RWPE2 (cell line): ENCODE measurements at regions not wholly inside any gene's neighbourhood (a gene's known extent, or its start where the extent isn't known, plus 50 kb on each side); places are given as distances from the start of the nearest gene placed in this dataset.

Experiments used
- ATAC-seq: fragments of 200-7000 bp; cut with Tn5 transposase; 3 replicates; pipeline ENCODE4 v1.9.1; 2021; ENCODE audit warnings: low read depth
- DNase-seq: peaks from one replicate; pipeline ENCODE4 v3.0.0-alpha.2; 2020; ENCODE audit warnings: low spot score
- H3K27ac ChIP-seq: fragments of 450-650 bp; 2 replicates; pipeline ENCODE4 v1.5.1; 2017; ENCODE audit warnings: mild to moderate bottlenecking; ENCODE audit not compliant: poor library complexity, severe bottlenecking
- H3K27me3 ChIP-seq: fragments of 250-450 bp; sonication (Bioruptor Pico); 2 replicates; pipeline ENCODE4 v1.5.1; 2021; ENCODE audit warnings: mild to moderate bottlenecking, moderate library complexity; ENCODE audit not compliant: insufficient read depth, poor library complexity, severe bottlenecking
- H3K36me3 ChIP-seq: fragments of 250-450 bp; sonication (Bioruptor Pico); 2 replicates; pipeline ENCODE4 v1.5.1; 2020; ENCODE audit warnings: low read depth, mild to moderate bottlenecking, moderate library complexity
- H3K4me1 ChIP-seq: fragments of 250-450 bp; sonication (Bioruptor Pico); 2 replicates; pipeline ENCODE4 v1.5.1; 2021; ENCODE audit warnings: mild to moderate bottlenecking, moderate library complexity; ENCODE audit not compliant: insufficient read depth, poor library complexity, severe bottlenecking
- H3K4me3 ChIP-seq: fragments of 250-450 bp; sonication (Bioruptor Pico); 2 replicates; pipeline ENCODE4 v1.5.1; 2021; ENCODE audit warnings: mild to moderate bottlenecking, moderate library complexity; ENCODE audit not compliant: severe bottlenecking
- H3K9me3 ChIP-seq: fragments of 250-450 bp; sonication (Bioruptor Pico); 2 replicates; pipeline ENCODE4 v1.5.1; 2021; ENCODE audit warnings: mild to moderate bottlenecking, moderate library complexity; ENCODE audit not compliant: severe bottlenecking
- TF ChIP-seq, protein P1 (sequence below): fragments of 450-650 bp; IDR thresholded peaks from one replicate; pipeline ENCODE4 v1.5.1; 2017; ENCODE audit warnings: mild to moderate bottlenecking, moderate library complexity; ENCODE audit not compliant: poor library complexity, severe bottlenecking

DNA sequence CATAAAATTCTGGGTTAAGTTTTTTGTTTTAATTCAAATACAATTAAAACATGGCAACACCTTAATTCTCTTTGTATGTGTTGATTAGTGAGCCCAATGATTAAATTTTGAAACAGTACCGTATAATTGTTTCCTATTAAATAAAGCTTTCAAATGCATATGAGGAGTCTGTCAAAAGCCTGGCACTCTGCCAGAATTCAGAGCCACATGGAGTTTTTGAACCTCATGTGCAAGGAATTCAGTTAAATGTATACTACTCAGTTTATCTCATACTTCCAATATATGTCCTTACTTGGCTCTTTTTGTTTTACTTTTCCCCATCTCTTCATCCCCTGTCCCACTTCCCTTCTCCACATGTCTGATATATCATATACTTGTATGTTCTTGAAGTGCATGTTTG lies 165.6 kb upstream of the FAM3C start:
- Histone ChIP-seq H3K9me3 (no peaks in the 10 kb centered on the region), H3K4me3 (no peak overlapping the region), H3K27ac (no peak overlapping the region), H3K27me3 (no peaks in the 10 kb centered on the region), H3K36me3 (no peaks in the 10 kb centered on the region), H3K4me1 (no peaks in the 10 kb centered on the region)
- ATAC-seq = no peak
- DNase-seq = no peak
- TF ChIP-seq, protein P1, sequence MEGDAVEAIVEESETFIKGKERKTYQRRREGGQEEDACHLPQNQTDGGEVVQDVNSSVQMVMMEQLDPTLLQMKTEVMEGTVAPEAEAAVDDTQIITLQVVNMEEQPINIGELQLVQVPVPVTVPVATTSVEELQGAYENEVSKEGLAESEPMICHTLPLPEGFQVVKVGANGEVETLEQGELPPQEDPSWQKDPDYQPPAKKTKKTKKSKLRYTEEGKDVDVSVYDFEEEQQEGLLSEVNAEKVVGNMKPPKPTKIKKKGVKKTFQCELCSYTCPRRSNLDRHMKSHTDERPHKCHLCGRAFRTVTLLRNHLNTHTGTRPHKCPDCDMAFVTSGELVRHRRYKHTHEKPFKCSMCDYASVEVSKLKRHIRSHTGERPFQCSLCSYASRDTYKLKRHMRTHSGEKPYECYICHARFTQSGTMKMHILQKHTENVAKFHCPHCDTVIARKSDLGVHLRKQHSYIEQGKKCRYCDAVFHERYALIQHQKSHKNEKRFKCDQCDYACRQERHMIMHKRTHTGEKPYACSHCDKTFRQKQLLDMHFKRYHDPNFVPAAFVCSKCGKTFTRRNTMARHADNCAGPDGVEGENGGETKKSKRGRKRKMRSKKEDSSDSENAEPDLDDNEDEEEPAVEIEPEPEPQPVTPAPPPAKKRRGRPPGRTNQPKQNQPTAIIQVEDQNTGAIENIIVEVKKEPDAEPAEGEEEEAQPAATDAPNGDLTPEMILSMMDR = no peak

DNA sequence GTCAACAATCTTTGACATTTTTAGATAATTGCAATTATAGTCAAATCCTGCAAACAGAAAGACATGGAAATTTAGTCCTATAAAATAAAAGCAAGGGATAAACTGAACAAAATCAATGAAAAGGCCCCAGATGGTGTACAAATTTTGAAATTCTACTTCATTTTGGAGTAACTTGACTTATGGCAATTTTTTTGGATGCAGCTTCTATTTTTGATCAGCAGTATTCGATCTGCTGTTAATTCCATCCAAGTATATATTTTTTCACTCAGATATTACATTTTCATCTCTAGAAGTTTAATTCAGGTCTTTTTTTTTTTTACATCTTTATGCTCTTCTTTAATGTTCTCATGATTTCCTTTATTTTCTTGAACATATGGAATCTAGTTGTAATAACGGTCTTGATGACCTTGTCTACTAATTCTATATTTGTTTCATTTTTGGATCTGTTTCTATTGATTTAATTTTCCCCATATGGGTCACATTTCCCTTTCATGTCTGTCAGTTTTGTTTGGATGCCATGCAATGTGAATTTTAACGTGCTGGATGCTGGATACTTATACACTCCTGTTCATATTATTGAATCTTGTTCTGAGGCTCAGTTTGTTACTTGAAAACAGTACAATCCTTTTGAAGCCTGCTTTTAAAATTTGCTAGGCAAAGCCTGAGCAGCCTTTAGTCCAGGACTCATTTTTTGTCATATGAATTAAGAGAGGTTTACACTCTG lies 164.3 kb upstream of the FAM3C start:
- Histone ChIP-seq H3K27me3 (no peaks in the 10 kb centered on the region), H3K9me3 (no peaks in the 10 kb centered on the region), H3K36me3 (no peaks in the 10 kb centered on the region), H3K27ac (no peak overlapping the region), H3K4me3 (no peak overlapping the region), H3K4me1 (no peaks in the 10 kb centered on the region)
- no peak for DNase-seq
- no peak for ATAC-seq
- TF ChIP-seq, protein P1 = no peak

DNA sequence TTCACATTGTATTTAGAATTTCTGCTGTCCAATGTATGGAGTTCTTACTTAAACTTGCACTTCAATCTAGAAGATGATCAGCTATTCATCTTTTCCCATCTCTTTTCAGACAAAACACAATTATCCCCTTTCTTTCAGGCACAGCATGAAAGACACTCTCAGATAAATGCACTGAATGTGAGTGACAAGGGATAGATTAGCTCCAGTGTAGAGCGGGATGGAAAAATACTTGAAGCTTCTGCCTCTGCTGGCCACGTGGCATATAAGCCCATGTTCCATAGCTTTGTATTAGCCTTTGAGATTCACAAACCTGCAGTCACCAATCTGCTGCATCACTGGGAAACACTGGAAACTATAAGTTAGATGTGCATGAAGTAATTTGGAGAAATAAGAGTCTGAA lies 162.2 kb upstream of the FAM3C start:
- DNase-seq (no peak), ATAC-seq (no peak)
- TF ChIP-seq, protein P1 = no peak

DNA sequence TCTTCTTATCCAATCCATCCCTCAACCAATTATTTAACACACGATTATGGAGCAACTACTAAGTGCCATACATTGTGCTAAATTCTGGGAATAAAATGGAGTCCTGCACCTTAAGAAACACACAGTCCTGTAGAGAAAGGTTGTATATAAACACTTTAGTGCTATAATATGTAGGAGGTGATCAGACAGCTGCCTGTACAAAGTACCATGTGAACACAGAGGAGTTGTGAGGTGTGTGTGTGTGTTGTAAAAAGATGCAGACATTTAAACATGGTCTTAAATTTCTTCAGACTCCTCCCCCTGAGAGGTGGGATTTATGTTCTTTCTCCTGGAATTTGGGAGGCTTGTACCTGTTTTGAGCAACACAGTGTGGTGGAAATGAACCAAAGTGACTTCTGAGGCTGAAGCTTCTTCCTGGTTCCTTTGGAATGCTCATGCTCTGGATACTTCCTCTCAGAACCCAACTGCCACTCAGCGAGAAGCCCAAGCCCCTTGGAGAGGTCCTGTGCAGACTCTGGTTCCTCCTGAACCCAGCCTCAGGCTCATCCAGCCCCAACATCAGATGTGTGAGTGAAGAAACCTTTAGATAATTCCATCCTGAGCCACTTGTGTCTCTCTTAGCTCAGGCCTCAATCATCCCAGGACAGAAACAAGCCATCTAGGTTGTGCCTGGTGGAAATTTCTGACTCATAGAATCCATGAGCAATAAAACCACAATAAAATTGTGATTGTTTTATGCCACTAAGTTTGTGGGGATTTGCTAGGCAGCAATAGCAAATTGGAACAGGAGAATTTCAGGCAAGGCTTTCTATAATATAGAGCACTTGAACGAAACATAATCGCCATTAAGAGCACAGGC lies 161.2 kb upstream of the FAM3C start:
- ATAC-seq (no peak), DNase-seq (no peak)
- no peaks in the 10 kb centered on the region for H3K27me3 ChIP-seq
- no peak overlapping the region for H3K27ac ChIP-seq
- H3K4me3 ChIP-seq = no peak overlapping the region
- H3K36me3 ChIP-seq = no peaks in the 10 kb centered on the region
- no peaks in the 10 kb centered on the region for H3K4me1 ChIP-seq
- TF ChIP-seq, protein P1 = no peak
- no peaks in the 10 kb centered on the region for H3K9me3 ChIP-seq

More for the DNA sequence above, 162.2 kb upstream of the FAM3C start:
- Histone ChIP-seq H3K4me3 (no peak overlapping the region), H3K4me1 (no peaks in the 10 kb centered on the region), H3K27ac (no peak overlapping the region), H3K9me3 (no peaks in the 10 kb centered on the region), H3K36me3 (no peaks in the 10 kb centered on the region), H3K27me3 (no peaks in the 10 kb centered on the region)
